HG03045 (cell line): ENCODE measurements at regions not wholly inside any gene's neighbourhood (a gene's known extent, or its start where the extent isn't known, plus 50 kb on each side); places are given as distances from the start of the nearest gene placed in this dataset.

Experiments used
- ATAC-seq: cut with Tn5 transposase; IDR thresholded peaks from one replicate; pipeline ENCODE4 v1.9.1; 2021; ENCODE audit warnings: mild to moderate bottlenecking, moderate library complexity; ENCODE audit not compliant: unreplicated experiment

GRCh38 chr2:15803543-15804245, 136.7 kb upstream of the MYCN start:
- no peak for ATAC-seq

- no peak for ATAC-seq
Observed at GRCh38 chr2:15804246-15804619, 136.1 kb upstream of the MYCN start.

- ATAC-seq: no peak
Observed at GRCh38 chr2:15804691-15805090, 135.7 kb upstream of the MYCN start.

- ATAC-seq: no peak
Observed at GRCh38 chr2:15805206-15805605, 135.1 kb upstream of the MYCN start.

GRCh38 chr2:15805772-15806171, 134.6 kb upstream of the MYCN start:
- no peak for ATAC-seq

- no peak for ATAC-seq
Observed at GRCh38 chr2:15806801-15807417, 133.4 kb upstream of the MYCN start.

GRCh38 chr2:15807418-15808203, 132.7 kb upstream of the MYCN start:
- ATAC-seq: no peak

GRCh38 chr2:15808204-15808910, 132.0 kb upstream of the MYCN start:
- ATAC-seq: no peak

- no peak for ATAC-seq
Observed at GRCh38 chr2:15808944-15809343, 131.4 kb upstream of the MYCN start.

- no peak for ATAC-seq
Observed at GRCh38 chr2:15809404-15809803, 130.9 kb upstream of the MYCN start.

GRCh38 chr2:15810477-15811150, 129.7 kb upstream of the MYCN start:
- ATAC-seq: no peak

- no peak for ATAC-seq
Observed at GRCh38 chr2:15811367-15811766, 129.0 kb upstream of the MYCN start.

GRCh38 chr2:15812187-15812780, 128.1 kb upstream of the MYCN start:
- ATAC-seq: no peak

GRCh38 chr2:15813481-15814266, 126.7 kb upstream of the MYCN start:
- no peak for ATAC-seq

- ATAC-seq: no peak
Observed at GRCh38 chr2:15814403-15814802, 125.9 kb upstream of the MYCN start.

- no peak for ATAC-seq
Observed at GRCh38 chr2:15814946-15815345, 125.4 kb upstream of the MYCN start.

GRCh38 chr2:15816226-15816625, 124.1 kb upstream of the MYCN start:
- no peak for ATAC-seq

- ATAC-seq: no peak
Observed at GRCh38 chr2:15816674-15817406, 123.5 kb upstream of the MYCN start.

GRCh38 chr2:15817748-15818147, 122.6 kb upstream of the MYCN start:
- no peak for ATAC-seq
